ENCODE measurements at regions not wholly inside any gene's neighbourhood (a gene's known extent, or its start where the extent isn't known, plus 50 kb on each side); places are given as distances from the start of the nearest gene placed in this dataset.

GRCh38 chr6:159572439-159573110 is 120.5 kb downstream of the SOD2 start:
- WGBS, 5 donors = 61 to 80% (median 74%) methylated on average over 12 of the region's 12 CpGs
- no peak for DNase-seq
- Histone ChIP-seq H3K9me3 (peaks cover 0 to 28% (median 15%) of the 10 kb centered on the region in 8 donors), H3K4me1 (no peaks in the 10 kb centered on the region), H3K27ac (no peak overlapping the region), H3K27me3 (replicated peaks in 1 of 7) (no peaks in the 10 kb centered on the region), H3K36me3 (no peaks in the 10 kb centered on the region), H3K4me3 (no peak overlapping the region)
- no peak for TF ChIP-seq POLR2AphosphoS5 (IDR thresholded peaks at IDR 0.05)
- no peak for TF ChIP-seq CTCF (IDR thresholded peaks at IDR 0.05 in 8 of 11, conservative IDR thresholded peaks at IDR 0.05 in 3 of 11)
- no peak for TF ChIP-seq POLR2A (IDR thresholded peaks at IDR 0.05)
- intact Hi-C loops (cut with DNase I; ENCODE audit: low total_unique reads) = no loop called here

GRCh38 chr6:159565181-159565710 is 127.8 kb downstream of the SOD2 start:
- no peaks in the 10 kb centered on the region for H3K27me3 ChIP-seq (replicated peaks in 1 of 7)
- H3K36me3 ChIP-seq = no peaks in the 10 kb centered on the region
- intact Hi-C loops (cut with DNase I; ENCODE audit: low total_unique reads) = no loop called here
- peaks cover 0 to 21% (median 13%) of the 10 kb centered on the region in 8 donors for H3K9me3 ChIP-seq
- no peaks in the 10 kb centered on the region for H3K4me1 ChIP-seq
- H3K4me3 ChIP-seq = no peak overlapping the region
- WGBS, 5 donors = 67 to 77% (median 76%) methylated on average over 7 of the region's 7 CpGs
- no peak for TF ChIP-seq POLR2A (IDR thresholded peaks at IDR 0.05)
- no peak for TF ChIP-seq CTCF (IDR thresholded peaks at IDR 0.05 in 8 of 11, conservative IDR thresholded peaks at IDR 0.05 in 3 of 11)
- TF ChIP-seq POLR2AphosphoS5 (IDR thresholded peaks at IDR 0.05) = no peak
- no peak for DNase-seq
- H3K27ac ChIP-seq = no peak overlapping the region

- H3K36me3 ChIP-seq = no peaks in the 10 kb centered on the region
- H3K27ac ChIP-seq = no peak overlapping the region
- H3K4me1 ChIP-seq = no peaks in the 10 kb centered on the region
- intact Hi-C loops (cut with DNase I; ENCODE audit: low total_unique reads) = no loop called here
- H3K27me3 ChIP-seq (replicated peaks in 1 of 7) = no peaks in the 10 kb centered on the region
- TF ChIP-seq POLR2A (IDR thresholded peaks at IDR 0.05) (no peak), POLR2AphosphoS5 (IDR thresholded peaks at IDR 0.05) (no peak), CTCF (IDR thresholded peaks at IDR 0.05 in 8 of 11, conservative IDR thresholded peaks at IDR 0.05 in 3 of 11) (no peak)
- H3K9me3 ChIP-seq = peaks cover 0 to 13% (median 6%) of the 10 kb centered on the region in 8 donors
- no peak for DNase-seq
- WGBS, 5 donors = 62 to 86% (median 85%) methylated on average over 5 of the region's 5 CpGs
- H3K4me3 ChIP-seq = no peak overlapping the region
Observed at GRCh38 chr6:159564456-159564855, 128.6 kb downstream of the SOD2 start.

GRCh38 chr6:159557031-159557430 is 136.0 kb downstream of the SOD2 start:
- Histone ChIP-seq H3K9me3 (no peaks in the 10 kb centered on the region), H3K4me3 (no peak overlapping the region), H3K27ac (no peak overlapping the region), H3K27me3 (replicated peaks in 1 of 7) (no peaks in the 10 kb centered on the region), H3K4me1 (no peaks in the 10 kb centered on the region), H3K36me3 (no peaks in the 10 kb centered on the region)
- WGBS, 5 donors = 77 to 82% (median 80%) methylated on average over 4 of the region's 4 CpGs
- intact Hi-C loops (cut with DNase I; ENCODE audit: low total_unique reads) = no loop called here
- TF ChIP-seq POLR2A (IDR thresholded peaks at IDR 0.05) = no peak
- no peak for TF ChIP-seq POLR2AphosphoS5 (IDR thresholded peaks at IDR 0.05)
- no peak for DNase-seq

Measured in spleen (tissue), 11 donors.